ENCODE measurements at regions not wholly inside any gene's neighbourhood (a gene's known extent, or its start where the extent isn't known, plus 50 kb on each side); places are given as distances from the start of the nearest gene placed in this dataset.

DNA sequence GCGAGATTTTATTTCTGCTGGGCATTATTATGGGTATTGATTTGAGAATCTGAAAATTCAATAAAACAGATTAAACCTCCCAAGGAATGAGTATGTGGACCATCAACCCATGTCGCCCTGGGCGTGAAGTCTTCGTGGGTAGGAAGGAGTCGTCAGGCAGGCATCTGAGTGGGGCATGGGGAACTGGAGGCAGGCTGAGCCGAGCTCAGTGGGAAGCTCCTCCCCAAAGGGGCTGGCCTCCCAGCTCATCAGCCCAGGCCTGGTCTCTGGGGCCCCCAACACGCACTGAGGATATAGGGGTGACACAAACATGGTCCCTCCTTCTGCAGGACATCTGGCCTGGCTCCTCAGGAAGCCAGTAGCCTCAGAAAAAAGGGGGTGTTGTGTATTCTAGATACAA lies 265.2 kb downstream of the TFCP2L1 start:
- no peak for TF ChIP-seq CREB1 (CRISPR knock-in tag; IDR thresholded peaks at IDR 0.05)
- TF ChIP-seq, protein P1, sequence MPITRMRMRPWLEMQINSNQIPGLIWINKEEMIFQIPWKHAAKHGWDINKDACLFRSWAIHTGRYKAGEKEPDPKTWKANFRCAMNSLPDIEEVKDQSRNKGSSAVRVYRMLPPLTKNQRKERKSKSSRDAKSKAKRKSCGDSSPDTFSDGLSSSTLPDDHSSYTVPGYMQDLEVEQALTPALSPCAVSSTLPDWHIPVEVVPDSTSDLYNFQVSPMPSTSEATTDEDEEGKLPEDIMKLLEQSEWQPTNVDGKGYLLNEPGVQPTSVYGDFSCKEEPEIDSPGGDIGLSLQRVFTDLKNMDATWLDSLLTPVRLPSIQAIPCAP (CRISPR knock-in tag; IDR thresholded peaks at IDR 0.05), result no peak
- TF ChIP-seq, protein P2, sequence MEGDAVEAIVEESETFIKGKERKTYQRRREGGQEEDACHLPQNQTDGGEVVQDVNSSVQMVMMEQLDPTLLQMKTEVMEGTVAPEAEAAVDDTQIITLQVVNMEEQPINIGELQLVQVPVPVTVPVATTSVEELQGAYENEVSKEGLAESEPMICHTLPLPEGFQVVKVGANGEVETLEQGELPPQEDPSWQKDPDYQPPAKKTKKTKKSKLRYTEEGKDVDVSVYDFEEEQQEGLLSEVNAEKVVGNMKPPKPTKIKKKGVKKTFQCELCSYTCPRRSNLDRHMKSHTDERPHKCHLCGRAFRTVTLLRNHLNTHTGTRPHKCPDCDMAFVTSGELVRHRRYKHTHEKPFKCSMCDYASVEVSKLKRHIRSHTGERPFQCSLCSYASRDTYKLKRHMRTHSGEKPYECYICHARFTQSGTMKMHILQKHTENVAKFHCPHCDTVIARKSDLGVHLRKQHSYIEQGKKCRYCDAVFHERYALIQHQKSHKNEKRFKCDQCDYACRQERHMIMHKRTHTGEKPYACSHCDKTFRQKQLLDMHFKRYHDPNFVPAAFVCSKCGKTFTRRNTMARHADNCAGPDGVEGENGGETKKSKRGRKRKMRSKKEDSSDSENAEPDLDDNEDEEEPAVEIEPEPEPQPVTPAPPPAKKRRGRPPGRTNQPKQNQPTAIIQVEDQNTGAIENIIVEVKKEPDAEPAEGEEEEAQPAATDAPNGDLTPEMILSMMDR (IDR thresholded peaks at IDR 0.05), result no peak
- TF ChIP-seq SP1 (CRISPR knock-in tag; conservative IDR thresholded peaks at IDR 0.05), result no peak
- no peak for TF ChIP-seq ZNF121 (CRISPR knock-in tag; IDR thresholded peaks at IDR 0.05)
- TF ChIP-seq, protein P3, sequence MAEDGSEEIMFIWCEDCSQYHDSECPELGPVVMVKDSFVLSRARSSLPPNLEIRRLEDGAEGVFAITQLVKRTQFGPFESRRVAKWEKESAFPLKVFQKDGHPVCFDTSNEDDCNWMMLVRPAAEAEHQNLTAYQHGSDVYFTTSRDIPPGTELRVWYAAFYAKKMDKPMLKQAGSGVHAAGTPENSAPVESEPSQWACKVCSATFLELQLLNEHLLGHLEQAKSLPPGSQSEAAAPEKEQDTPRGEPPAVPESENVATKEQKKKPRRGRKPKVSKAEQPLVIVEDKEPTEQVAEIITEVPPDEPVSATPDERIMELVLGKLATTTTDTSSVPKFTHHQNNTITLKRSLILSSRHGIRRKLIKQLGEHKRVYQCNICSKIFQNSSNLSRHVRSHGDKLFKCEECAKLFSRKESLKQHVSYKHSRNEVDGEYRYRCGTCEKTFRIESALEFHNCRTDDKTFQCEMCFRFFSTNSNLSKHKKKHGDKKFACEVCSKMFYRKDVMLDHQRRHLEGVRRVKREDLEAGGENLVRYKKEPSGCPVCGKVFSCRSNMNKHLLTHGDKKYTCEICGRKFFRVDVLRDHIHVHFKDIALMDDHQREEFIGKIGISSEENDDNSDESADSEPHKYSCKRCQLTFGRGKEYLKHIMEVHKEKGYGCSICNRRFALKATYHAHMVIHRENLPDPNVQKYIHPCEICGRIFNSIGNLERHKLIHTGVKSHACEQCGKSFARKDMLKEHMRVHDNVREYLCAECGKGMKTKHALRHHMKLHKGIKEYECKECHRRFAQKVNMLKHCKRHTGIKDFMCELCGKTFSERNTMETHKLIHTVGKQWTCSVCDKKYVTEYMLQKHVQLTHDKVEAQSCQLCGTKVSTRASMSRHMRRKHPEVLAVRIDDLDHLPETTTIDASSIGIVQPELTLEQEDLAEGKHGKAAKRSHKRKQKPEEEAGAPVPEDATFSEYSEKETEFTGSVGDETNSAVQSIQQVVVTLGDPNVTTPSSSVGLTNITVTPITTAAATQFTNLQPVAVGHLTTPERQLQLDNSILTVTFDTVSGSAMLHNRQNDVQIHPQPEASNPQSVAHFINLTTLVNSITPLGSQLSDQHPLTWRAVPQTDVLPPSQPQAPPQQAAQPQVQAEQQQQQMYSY (CRISPR knock-in tag; IDR thresholded peaks at IDR 0.05), result no peak
- TF ChIP-seq, protein P4, sequence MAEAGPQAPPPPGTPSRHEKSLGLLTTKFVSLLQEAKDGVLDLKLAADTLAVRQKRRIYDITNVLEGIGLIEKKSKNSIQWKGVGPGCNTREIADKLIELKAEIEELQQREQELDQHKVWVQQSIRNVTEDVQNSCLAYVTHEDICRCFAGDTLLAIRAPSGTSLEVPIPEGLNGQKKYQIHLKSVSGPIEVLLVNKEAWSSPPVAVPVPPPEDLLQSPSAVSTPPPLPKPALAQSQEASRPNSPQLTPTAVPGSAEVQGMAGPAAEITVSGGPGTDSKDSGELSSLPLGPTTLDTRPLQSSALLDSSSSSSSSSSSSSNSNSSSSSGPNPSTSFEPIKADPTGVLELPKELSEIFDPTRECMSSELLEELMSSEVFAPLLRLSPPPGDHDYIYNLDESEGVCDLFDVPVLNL (CRISPR knock-in tag; IDR thresholded peaks at IDR 0.05; ENCODE audit: borderline replicate concordance, low read depth), result no peak
- no peak for TF ChIP-seq FOXK1 (CRISPR knock-in tag; IDR thresholded peaks at IDR 0.05)
